B cell (primary cell): ENCODE measurements at regions not wholly inside any gene's neighbourhood (a gene's known extent, or its start where the extent isn't known, plus 50 kb on each side); places are given as distances from the start of the nearest gene placed in this dataset.

Experiments used
- EZH2 ChIP-seq: IDR thresholded peaks from 2 replicates; pipeline ENCODE4 v1.6.1; 2012; ENCODE audit warnings: borderline replicate concordance, low read depth, mild to moderate bottlenecking, moderate library complexity, low read length; ENCODE audit not compliant: insufficient read depth, poor library complexity, severe bottlenecking
- TF ChIP-seq, protein P1 (sequence below): fragments of 200-600 bp; IDR thresholded peaks from one replicate; pipeline ENCODE4 v1.8.0; 2022; ENCODE audit warnings: antibody characterized with exemption, mild to moderate bottlenecking

DNA sequence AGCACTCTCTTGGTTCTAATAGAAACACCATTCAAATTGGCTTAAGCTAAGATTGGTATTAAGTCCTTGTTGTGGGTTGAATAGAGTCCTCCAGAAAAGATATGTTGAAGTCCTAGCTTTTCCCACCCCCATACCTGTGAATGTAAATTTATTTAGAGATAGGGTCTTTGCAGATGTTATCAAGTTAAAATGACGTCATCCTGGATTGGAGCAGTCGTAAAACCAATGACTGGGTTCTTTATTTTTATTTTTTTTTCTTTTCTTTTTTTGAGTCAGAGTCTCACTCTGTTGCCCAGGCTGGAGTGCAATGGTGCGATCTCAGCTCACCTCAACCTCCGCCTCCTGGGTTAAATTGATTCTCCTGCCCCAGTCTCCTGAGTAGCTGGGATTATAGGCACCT is 658.6 kb upstream of the RBFOX1 start:
- TF ChIP-seq, protein P1, sequence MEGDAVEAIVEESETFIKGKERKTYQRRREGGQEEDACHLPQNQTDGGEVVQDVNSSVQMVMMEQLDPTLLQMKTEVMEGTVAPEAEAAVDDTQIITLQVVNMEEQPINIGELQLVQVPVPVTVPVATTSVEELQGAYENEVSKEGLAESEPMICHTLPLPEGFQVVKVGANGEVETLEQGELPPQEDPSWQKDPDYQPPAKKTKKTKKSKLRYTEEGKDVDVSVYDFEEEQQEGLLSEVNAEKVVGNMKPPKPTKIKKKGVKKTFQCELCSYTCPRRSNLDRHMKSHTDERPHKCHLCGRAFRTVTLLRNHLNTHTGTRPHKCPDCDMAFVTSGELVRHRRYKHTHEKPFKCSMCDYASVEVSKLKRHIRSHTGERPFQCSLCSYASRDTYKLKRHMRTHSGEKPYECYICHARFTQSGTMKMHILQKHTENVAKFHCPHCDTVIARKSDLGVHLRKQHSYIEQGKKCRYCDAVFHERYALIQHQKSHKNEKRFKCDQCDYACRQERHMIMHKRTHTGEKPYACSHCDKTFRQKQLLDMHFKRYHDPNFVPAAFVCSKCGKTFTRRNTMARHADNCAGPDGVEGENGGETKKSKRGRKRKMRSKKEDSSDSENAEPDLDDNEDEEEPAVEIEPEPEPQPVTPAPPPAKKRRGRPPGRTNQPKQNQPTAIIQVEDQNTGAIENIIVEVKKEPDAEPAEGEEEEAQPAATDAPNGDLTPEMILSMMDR = no peak
- no peak for TF ChIP-seq EZH2
